Activated T-helper 17 cell treated with anti-CD3 and anti-CD28 coated beads, Interleukin-2, amount 50 U/mL, for 72 hours (primary cell): ENCODE measurements at regions not wholly inside any gene's neighbourhood (a gene's known extent, or its start where the extent isn't known, plus 50 kb on each side); places are given as distances from the start of the nearest gene placed in this dataset.

Experiments used
- ATAC-seq: fragments of 150-1000 bp; cut with Tn5 transposase; replicated peaks from 2 replicates; pipeline ENCODE4 v1.10.0; 2021; ENCODE audit warnings: mild to moderate bottlenecking, moderate library complexity
- H3K27ac Mint-ChIP-seq: one replicate; pipeline ENCODE4 v1.8.0; 2022; ENCODE audit warnings: mixed read lengths
- H3K27me3 Mint-ChIP-seq: one replicate; pipeline ENCODE4 v1.8.0; 2022; ENCODE audit warnings: mixed read lengths
- H3K36me3 Mint-ChIP-seq: one replicate; pipeline ENCODE4 v1.8.0; 2022; ENCODE audit warnings: low read depth, mild to moderate bottlenecking, mixed read lengths
- H3K4me1 Mint-ChIP-seq: one replicate; pipeline ENCODE4 v1.8.0; 2022; ENCODE audit warnings: mixed read lengths
- H3K4me3 Mint-ChIP-seq: one replicate; pipeline ENCODE4 v1.8.0; 2022; ENCODE audit warnings: mild to moderate bottlenecking, mixed read lengths
- H3K9me3 Mint-ChIP-seq: one replicate; pipeline ENCODE4 v1.8.0; 2022; ENCODE audit warnings: mixed read lengths

DNA sequence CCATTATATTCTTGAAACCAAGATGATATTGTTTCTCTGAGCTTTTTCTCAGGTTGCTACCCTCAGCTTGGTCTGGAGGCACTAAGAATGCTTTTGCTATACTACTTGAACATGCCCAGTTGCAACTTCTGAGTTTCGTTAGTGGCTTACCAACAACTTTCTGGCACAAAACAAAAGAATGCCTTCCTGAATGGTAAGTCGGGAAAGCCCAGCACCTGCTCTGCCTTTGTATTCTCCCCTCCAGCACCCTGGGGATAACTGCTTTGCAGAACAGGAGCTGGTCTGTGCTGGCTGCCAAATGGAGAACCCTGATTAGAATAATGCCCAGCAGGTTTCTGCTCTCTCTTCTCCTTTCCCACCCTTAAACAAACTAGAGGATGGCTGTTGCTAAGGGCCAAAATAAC, 149.3 kb downstream of the TGFB2 start:
- Mint-ChIP-seq H3K27ac (no peak overlapping the region), H3K4me1 (peaks cover 3% of the 10 kb centered on the region), H3K36me3 (no peaks in the 10 kb centered on the region), H3K27me3 (peaks cover 16% of the 10 kb centered on the region), H3K9me3 (no peaks in the 10 kb centered on the region), H3K4me3 (no peak overlapping the region)
- no peak for ATAC-seq

DNA sequence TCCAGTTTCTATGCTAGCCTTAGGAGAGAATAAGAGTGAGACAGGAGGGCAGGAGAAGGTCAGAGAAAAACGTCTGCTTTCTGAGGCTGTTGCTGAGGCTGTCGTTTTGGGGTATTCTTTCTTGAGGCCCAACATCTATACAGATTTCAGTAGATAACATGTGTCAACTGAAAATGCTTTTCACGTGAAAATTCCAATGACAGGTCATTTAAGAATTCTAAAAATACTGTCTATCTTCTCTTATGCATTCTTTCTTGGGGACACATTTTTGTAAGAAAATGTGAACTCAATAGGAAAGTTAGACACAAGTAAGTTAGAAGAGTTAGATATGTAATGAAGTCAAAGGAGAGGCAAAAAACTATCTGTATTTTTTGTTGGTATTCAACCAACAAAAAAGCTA, 150.8 kb downstream of the TGFB2 start:
- H3K27ac Mint-ChIP-seq, result no peak overlapping the region
- no peak overlapping the region for H3K4me3 Mint-ChIP-seq
- H3K27me3 Mint-ChIP-seq, result peaks cover 22% of the 10 kb centered on the region
- ATAC-seq, result no peak
- no peaks in the 10 kb centered on the region for H3K36me3 Mint-ChIP-seq
- H3K4me1 Mint-ChIP-seq, result peaks cover 3% of the 10 kb centered on the region
- no peaks in the 10 kb centered on the region for H3K9me3 Mint-ChIP-seq

- ATAC-seq, result no peak
- Mint-ChIP-seq H3K27ac (no peak overlapping the region), H3K4me3 (no peak overlapping the region), H3K36me3 (no peaks in the 10 kb centered on the region), H3K27me3 (peaks cover 26% of the 10 kb centered on the region), H3K4me1 (peaks cover 3% of the 10 kb centered on the region), H3K9me3 (peaks cover 2% of the 10 kb centered on the region)
Measured at GRCh38 chr1:218496561-218496960, 151.4 kb downstream of the TGFB2 start.

DNA sequence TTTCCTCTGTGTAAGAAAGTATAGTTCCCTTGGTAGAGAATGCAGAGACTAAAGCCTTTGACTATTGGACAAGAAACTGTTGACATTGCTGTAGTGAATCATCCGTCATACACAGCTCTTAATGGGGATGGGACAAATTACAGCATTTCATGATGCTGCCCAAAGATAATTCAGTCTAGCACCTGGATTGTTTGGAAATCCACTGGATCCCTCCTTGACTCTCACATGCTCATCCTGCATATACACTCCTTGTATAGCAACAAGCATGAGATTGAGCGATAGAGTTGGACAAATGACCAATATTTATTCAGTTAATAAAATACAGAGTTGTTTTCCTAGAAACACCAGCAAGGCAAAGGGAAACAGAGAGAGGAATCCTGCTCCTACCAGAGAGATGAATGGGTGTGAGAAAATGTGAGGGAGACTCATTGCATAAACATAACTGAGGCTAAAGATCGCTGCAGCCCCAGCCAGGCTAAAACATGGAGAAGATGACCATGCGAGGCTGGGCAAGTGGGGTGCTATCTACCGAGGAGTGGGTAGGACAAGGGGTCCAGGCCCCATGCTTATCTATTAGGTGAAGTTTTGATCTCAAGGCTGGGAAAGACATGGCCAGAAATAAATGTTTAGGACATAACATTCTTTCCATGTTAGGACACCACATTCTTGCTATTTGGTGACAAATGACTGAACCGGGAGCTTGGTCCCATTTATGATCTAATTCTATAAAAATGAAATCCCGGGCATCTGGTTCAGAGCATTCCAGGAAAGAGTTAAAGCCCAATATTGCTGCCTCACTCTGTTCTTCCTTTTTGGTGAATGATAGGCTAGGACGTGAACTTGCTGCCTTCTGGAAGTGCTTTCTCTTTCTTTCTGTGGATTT, 153.2 kb downstream of the TGFB2 start:
- peaks cover 23% of the 10 kb centered on the region for H3K27me3 Mint-ChIP-seq
- H3K4me3 Mint-ChIP-seq, result no peak overlapping the region
- H3K27ac Mint-ChIP-seq, result no peak overlapping the region
- H3K9me3 Mint-ChIP-seq, result peaks cover 5% of the 10 kb centered on the region
- H3K36me3 Mint-ChIP-seq, result no peaks in the 10 kb centered on the region
- no peak for ATAC-seq
- peaks cover 3% of the 10 kb centered on the region for H3K4me1 Mint-ChIP-seq

DNA sequence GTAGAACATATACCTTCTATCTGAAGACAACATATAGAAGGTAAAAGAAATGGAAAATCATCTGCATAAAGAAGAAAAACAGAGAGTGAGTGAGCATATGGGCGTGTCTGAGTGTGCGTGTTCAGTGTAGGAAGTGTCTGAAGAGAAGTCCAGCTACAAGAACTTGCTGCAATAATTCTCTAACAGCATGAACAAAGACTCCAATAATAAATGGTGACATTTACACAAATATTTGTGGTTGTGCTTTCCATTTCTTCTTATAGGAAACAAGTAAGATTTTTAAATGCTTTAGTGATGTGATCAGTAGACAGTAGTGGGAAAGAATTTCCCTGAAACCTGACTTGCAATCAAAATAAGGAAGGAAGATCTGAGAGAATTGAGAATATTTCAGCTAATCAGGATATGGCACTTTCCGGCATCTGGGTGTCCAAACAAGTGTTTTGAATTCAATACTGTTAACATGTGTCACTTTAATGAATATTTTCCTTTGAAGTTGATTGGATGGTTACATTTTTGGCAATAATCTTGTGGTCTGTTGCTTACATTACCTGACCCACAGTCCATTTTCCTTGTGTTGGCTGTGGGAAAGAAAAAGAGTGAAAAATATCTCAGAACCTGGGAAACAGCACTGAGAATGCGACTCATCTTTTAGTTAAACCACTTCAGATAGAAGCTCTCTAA, 154.0 kb downstream of the TGFB2 start:
- H3K9me3 Mint-ChIP-seq, result peaks cover 5% of the 10 kb centered on the region
- H3K27ac Mint-ChIP-seq, result no peak overlapping the region
- peaks cover 23% of the 10 kb centered on the region for H3K27me3 Mint-ChIP-seq
- ATAC-seq, result no peak
- no peak overlapping the region for H3K4me3 Mint-ChIP-seq
- peaks cover 3% of the 10 kb centered on the region for H3K4me1 Mint-ChIP-seq
- H3K36me3 Mint-ChIP-seq, result no peaks in the 10 kb centered on the region

DNA sequence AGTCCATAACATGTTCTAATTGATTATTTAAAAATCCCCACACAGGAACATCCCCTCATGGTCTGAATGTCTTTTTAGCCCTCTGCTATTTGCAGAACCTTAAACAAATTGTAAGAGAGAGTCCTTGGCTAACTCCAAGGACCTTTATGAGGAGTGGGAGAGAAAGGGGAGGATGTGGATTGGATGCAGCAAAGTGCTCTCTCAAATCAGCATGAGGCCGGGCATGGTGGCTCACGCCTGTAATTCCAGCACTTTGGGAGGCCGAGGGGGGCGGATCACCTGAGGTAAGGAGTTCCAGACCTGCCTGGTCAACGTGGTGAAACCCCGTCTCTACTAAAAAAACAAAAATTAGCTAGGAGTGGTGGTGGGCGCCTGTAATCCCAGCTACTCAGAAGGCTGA, 154.8 kb downstream of the TGFB2 start:
- peaks cover 3% of the 10 kb centered on the region for H3K4me1 Mint-ChIP-seq
- ATAC-seq, result no peak
- H3K4me3 Mint-ChIP-seq, result no peak overlapping the region
- H3K27me3 Mint-ChIP-seq, result peaks cover 23% of the 10 kb centered on the region
- H3K27ac Mint-ChIP-seq, result no peak overlapping the region
- H3K36me3 Mint-ChIP-seq, result no peaks in the 10 kb centered on the region
- peaks cover 5% of the 10 kb centered on the region for H3K9me3 Mint-ChIP-seq

GRCh38 chr1:218501161-218501560, 156.0 kb downstream of the TGFB2 start:
- no peak for ATAC-seq
- H3K36me3 Mint-ChIP-seq, result no peaks in the 10 kb centered on the region

DNA sequence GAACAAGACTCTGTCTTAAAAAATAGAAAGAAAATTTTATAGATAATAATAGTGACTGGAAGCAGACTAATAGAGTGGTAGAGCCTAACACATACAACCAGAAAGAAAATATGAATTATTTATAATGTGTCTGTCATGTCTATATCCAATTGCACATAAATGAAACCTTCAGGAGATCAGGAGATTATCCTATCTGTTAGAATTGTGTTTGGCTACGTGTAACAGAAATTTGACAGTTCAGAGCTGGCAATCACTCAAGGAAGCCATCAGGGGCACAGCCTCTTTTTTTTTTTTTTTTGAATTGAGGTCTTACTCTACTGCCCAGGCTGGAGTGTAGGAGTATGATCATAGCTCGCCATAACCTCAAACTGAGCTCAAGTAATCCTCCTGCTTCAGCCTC, 157.2 kb downstream of the TGFB2 start:
- Mint-ChIP-seq H3K4me1 (peaks cover 3% of the 10 kb centered on the region), H3K36me3 (no peaks in the 10 kb centered on the region), H3K4me3 (no peak overlapping the region), H3K27me3 (peaks cover 20% of the 10 kb centered on the region), H3K9me3 (peaks cover 15% of the 10 kb centered on the region), H3K27ac (no peak overlapping the region)
- ATAC-seq, result no peak

More at GRCh38 chr1:218501161-218501560, 156.0 kb downstream of the TGFB2 start:
- no peak overlapping the region for H3K27ac Mint-ChIP-seq
- peaks cover 20% of the 10 kb centered on the region for H3K27me3 Mint-ChIP-seq
- H3K4me3 Mint-ChIP-seq, result no peak overlapping the region
- H3K9me3 Mint-ChIP-seq, result peaks cover 5% of the 10 kb centered on the region
- H3K4me1 Mint-ChIP-seq, result peaks cover 3% of the 10 kb centered on the region

GRCh38 chr1:218503102-218503501, 158.0 kb downstream of the TGFB2 start:
- H3K9me3 Mint-ChIP-seq, result peaks cover 15% of the 10 kb centered on the region
- no peak overlapping the region for H3K4me3 Mint-ChIP-seq
- no peaks in the 10 kb centered on the region for H3K36me3 Mint-ChIP-seq
- peaks cover 3% of the 10 kb centered on the region for H3K4me1 Mint-ChIP-seq
- H3K27me3 Mint-ChIP-seq, result peaks cover 20% of the 10 kb centered on the region
- H3K27ac Mint-ChIP-seq, result no peak overlapping the region
- ATAC-seq, result no peak

- Mint-ChIP-seq H3K4me1 (no peaks in the 10 kb centered on the region), H3K27me3 (no peaks in the 10 kb centered on the region), H3K36me3 (no peaks in the 10 kb centered on the region), H3K4me3 (no peak overlapping the region), H3K27ac (no peak overlapping the region), H3K9me3 (peaks cover 11% of the 10 kb centered on the region)
- no peak for ATAC-seq
Measured at GRCh38 chr1:218507355-218508002, 162.3 kb downstream of the TGFB2 start.

DNA sequence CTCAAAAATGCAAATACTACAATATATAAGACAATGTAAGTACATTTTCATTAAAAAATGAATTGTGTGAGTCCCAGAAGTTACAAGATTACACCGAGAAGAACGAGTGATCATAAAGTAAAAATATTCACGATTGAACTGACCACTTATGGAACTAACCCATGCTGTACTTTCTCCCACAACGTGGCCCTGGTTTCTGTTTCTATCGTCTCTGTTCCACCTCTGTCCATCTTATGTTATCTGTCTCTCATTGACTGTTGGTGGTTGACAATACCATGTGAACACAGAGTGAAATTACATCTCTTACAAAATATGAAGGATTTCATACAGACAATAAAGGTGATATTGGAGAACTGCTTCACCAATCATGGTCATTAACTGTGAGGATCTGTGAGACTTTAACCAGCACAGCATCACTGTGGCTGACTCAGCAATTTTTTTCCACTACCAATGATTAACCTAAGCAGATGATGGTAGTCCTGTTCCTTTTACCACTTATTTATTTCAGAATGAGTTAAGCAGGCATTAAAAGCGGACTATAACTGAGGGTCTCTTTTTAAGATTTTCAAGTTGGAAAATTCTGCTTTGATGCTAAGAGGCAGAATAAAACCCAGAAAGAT, 165.1 kb downstream of the TGFB2 start:
- ATAC-seq, result no peak
- no peak overlapping the region for H3K4me3 Mint-ChIP-seq
- peaks cover 11% of the 10 kb centered on the region for H3K9me3 Mint-ChIP-seq
- H3K27ac Mint-ChIP-seq, result no peak overlapping the region
- H3K27me3 Mint-ChIP-seq, result peaks cover 3% of the 10 kb centered on the region
- no peaks in the 10 kb centered on the region for H3K4me1 Mint-ChIP-seq
- H3K36me3 Mint-ChIP-seq, result no peaks in the 10 kb centered on the region

DNA sequence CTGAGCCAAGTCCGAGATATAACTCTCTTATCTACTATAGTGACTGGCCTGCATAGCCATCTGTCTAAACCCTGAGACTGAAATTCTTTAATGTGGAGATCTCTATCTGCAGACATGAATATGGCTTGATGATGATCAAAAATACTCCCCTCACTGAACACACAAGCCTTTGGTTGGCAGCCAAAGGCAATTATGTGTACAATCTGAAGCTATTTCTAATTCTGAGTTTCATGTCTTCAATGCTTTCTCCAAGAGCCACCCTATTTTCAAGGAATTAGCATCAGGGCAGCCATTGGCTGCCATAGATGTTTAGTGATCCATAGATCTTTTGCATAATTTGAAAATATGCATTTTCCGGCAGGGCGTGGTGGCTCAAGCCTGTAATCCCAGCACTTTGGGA, 168.2 kb downstream of the TGFB2 start:
- no peaks in the 10 kb centered on the region for H3K9me3 Mint-ChIP-seq
- H3K27me3 Mint-ChIP-seq, result peaks cover 11% of the 10 kb centered on the region
- no peak for ATAC-seq
- H3K4me3 Mint-ChIP-seq, result no peak overlapping the region
- H3K27ac Mint-ChIP-seq, result no peak overlapping the region
- no peaks in the 10 kb centered on the region for H3K36me3 Mint-ChIP-seq
- H3K4me1 Mint-ChIP-seq, result no peaks in the 10 kb centered on the region

DNA sequence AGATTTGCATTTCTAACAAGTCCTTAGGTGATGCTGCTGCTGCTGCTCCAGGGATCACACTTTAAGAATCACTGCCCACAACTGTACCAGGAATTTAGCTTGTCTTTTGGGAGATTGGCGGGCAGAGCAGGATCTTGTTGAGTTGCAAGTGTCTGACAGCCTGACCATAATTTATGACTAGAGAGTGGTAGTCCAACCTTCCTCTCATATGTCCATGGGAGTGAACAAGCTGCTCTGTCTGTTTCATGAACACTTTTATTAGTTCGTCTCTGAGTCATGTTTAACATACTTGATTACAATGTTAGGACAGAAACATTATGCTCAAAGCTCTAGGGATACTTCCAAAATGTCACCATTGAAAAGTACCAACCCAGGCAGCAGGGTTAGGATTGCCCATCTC, 169.6 kb downstream of the TGFB2 start:
- Mint-ChIP-seq H3K4me1 (no peaks in the 10 kb centered on the region), H3K4me3 (no peak overlapping the region), H3K36me3 (no peaks in the 10 kb centered on the region), H3K27me3 (peaks cover 15% of the 10 kb centered on the region), H3K9me3 (no peaks in the 10 kb centered on the region), H3K27ac (no peak overlapping the region)
- ATAC-seq, result no peak

- no peaks in the 10 kb centered on the region for H3K36me3 Mint-ChIP-seq
- no peak overlapping the region for H3K4me3 Mint-ChIP-seq
- H3K9me3 Mint-ChIP-seq, result no peaks in the 10 kb centered on the region
- no peaks in the 10 kb centered on the region for H3K4me1 Mint-ChIP-seq
- no peak for ATAC-seq
- no peak overlapping the region for H3K27ac Mint-ChIP-seq
- peaks cover 18% of the 10 kb centered on the region for H3K27me3 Mint-ChIP-seq
Measured at GRCh38 chr1:218516526-218516925, 171.4 kb downstream of the TGFB2 start.
